GM23338 (cell line): ENCODE measurements at regions not wholly inside any gene's neighbourhood (a gene's known extent, or its start where the extent isn't known, plus 50 kb on each side); places are given as distances from the start of the nearest gene placed in this dataset.

Source experiments
- ATAC-seq: fragments of 200-7000 bp; cut with Tn5 transposase; 3 replicates; pipeline ENCODE4 v1.9.1; 2020
- DNase-seq: peaks from one replicate; pipeline ENCODE4 v3.0.0-alpha.2; 2015; ENCODE audit warnings: low spot score
- H2AFZ ChIP-seq: fragments of 200-600 bp; sonication (generic); 2 replicates; pipeline ENCODE4 v1.8.0; 2016; ENCODE audit warnings: antibody characterized with exemption, mild to moderate bottlenecking, moderate library complexity
- H3F3A ChIP-seq: fragments of 200-600 bp; sonication (generic); replicated peaks from 2 replicates; pipeline ENCODE4 v1.8.0; 2017; ENCODE audit warnings: antibody characterized with exemption, mixed run types, low read depth
- H3K27ac ChIP-seq: fragments of 200-600 bp; sonication (generic); 2 replicates; pipeline ENCODE4 v1.6.1; 2016; ENCODE audit warnings: low read depth
- H3K27me3 ChIP-seq: fragments of 200-600 bp; sonication (generic); 2 replicates; pipeline ENCODE4 v1.8.0; 2016; ENCODE audit warnings: mild to moderate bottlenecking, mixed run types, moderate library complexity; ENCODE audit not compliant: insufficient read depth
- H3K36me3 ChIP-seq: fragments of 200-600 bp; sonication (generic); 2 replicates; pipeline ENCODE4 v1.8.0; 2016; ENCODE audit warnings: mild to moderate bottlenecking; ENCODE audit not compliant: insufficient read depth
- H3K4me1 ChIP-seq: fragments of 200-600 bp; sonication (generic); 2 replicates; pipeline ENCODE4 v1.8.0; 2016; ENCODE audit warnings: mild to moderate bottlenecking, moderate library complexity; ENCODE audit not compliant: insufficient read depth
- H3K4me2 ChIP-seq: fragments of 200-600 bp; sonication (generic); 2 replicates; pipeline ENCODE4 v1.7.1; 2017; ENCODE audit warnings: mixed run types
- H3K4me3 ChIP-seq: fragments of 200-600 bp; sonication (generic); 2 replicates; pipeline ENCODE4 v1.6.1; 2016; ENCODE audit warnings: mixed run types
- H3K79me2 ChIP-seq: fragments of 200-600 bp; sonication (generic); replicated peaks from 2 replicates; pipeline ENCODE4 v1.8.0; 2017; ENCODE audit warnings: mild to moderate bottlenecking; ENCODE audit not compliant: insufficient read depth
- H3K9me2 ChIP-seq: fragments of 200-600 bp; sonication (generic); 2 replicates; pipeline ENCODE4 v1.8.0; 2017; ENCODE audit not compliant: insufficient read depth
- H4K20me1 ChIP-seq: fragments of 200-600 bp; sonication (generic); replicated peaks from 2 replicates; pipeline ENCODE4 v1.8.0; 2017; ENCODE audit warnings: mild to moderate bottlenecking; ENCODE audit not compliant: insufficient read depth
- H3K27ac Mint-ChIP-seq: 2 replicates; pipeline ENCODE4 v1.8.0; 2020; ENCODE audit warnings: inconsistent platforms, mild to moderate bottlenecking, moderate library complexity, mixed read lengths
- H3K27me3 Mint-ChIP-seq: 3 replicates; pipeline ENCODE4 v1.8.0; 2022; ENCODE audit warnings: low read depth, mild to moderate bottlenecking, moderate library complexity, mixed read lengths, inconsistent platforms; ENCODE audit not compliant: insufficient read depth, poor library complexity
- H3K36me3 Mint-ChIP-seq: 3 replicates; pipeline ENCODE4 v1.8.0; 2021; ENCODE audit warnings: low read depth, mild to moderate bottlenecking, inconsistent platforms, moderate library complexity, mixed read lengths
- H3K4me1 Mint-ChIP-seq: 3 replicates; pipeline ENCODE4 v1.8.0; 2020; ENCODE audit warnings: mild to moderate bottlenecking, inconsistent platforms, mixed read lengths
- H3K4me3 Mint-ChIP-seq: 3 replicates; pipeline ENCODE4 v1.8.0; 2021; ENCODE audit warnings: moderate library complexity, mild to moderate bottlenecking, inconsistent platforms, mixed read lengths
- H3K9me3 Mint-ChIP-seq: 3 replicates; pipeline ENCODE4 v1.8.0; 2020; ENCODE audit warnings: moderate library complexity, mild to moderate bottlenecking, inconsistent platforms, mixed read lengths
- CREB1 ChIP-seq: fragments of 250-450 bp; sonication (Bioruptor Pico); IDR thresholded peaks from 2 replicates; pipeline ENCODE4 v1.5.0; 2020; ENCODE audit warnings: low read depth, mild to moderate bottlenecking, moderate library complexity
- ETS1 ChIP-seq: IDR thresholded peaks from 2 replicates; pipeline ENCODE4 v1.6.1; 2016; ENCODE audit warnings: antibody characterized with exemption
- EZH2 ChIP-seq: fragments of 200-600 bp; sonication (generic); IDR thresholded peaks from one replicate; pipeline ENCODE4 v1.8.0; 2017; ENCODE audit warnings: antibody characterized with exemption, mild to moderate bottlenecking, low read depth; ENCODE audit not compliant: unreplicated experiment
- JUNB ChIP-seq: IDR thresholded peaks from one replicate; pipeline ENCODE4 v1.6.1; 2016; ENCODE audit warnings: antibody characterized with exemption; ENCODE audit not compliant: unreplicated experiment
- NANOG ChIP-seq: IDR thresholded peaks from 2 replicates; pipeline ENCODE4 v1.6.1; 2016; ENCODE audit warnings: antibody characterized with exemption, borderline replicate concordance
- REST ChIP-seq: IDR thresholded peaks from one replicate; pipeline ENCODE4 v1.6.1; 2018; ENCODE audit warnings: antibody characterized with exemption; ENCODE audit not compliant: unreplicated experiment
- ZNF114 ChIP-seq: fragments of 250-450 bp; sonication (Bioruptor Pico); IDR thresholded peaks from 2 replicates; pipeline ENCODE4 v1.5.0; 2020; ENCODE audit warnings: mild to moderate bottlenecking, moderate library complexity
- ZNF331 ChIP-seq: fragments of 250-450 bp; sonication (Bioruptor Pico); IDR thresholded peaks from 2 replicates; pipeline ENCODE4 v1.5.0; 2020; ENCODE audit warnings: low read depth, mild to moderate bottlenecking, moderate library complexity

- TF ChIP-seq ZNF114 (CRISPR knock-in tag), result no peak
- no peak for TF ChIP-seq REST
- TF ChIP-seq EZH2, result no peak
- no peak for TF ChIP-seq CREB1 (CRISPR knock-in tag)
- TF ChIP-seq ETS1, result no peak
- TF ChIP-seq NANOG, result no peak
- TF ChIP-seq JUNB, result no peak
- TF ChIP-seq ZNF331, result no peak
- no peaks in the 10 kb centered on the region for H3K4me1 ChIP-seq
- H3K27ac Mint-ChIP-seq, result no peak overlapping the region
- no peak for DNase-seq
- no peaks in the 10 kb centered on the region for H3K79me2 ChIP-seq
- no peaks in the 10 kb centered on the region for H3K36me3 Mint-ChIP-seq
- H4K20me1 ChIP-seq, result no peaks in the 10 kb centered on the region
- no peak overlapping the region for H3K4me3 Mint-ChIP-seq
- H3K36me3 ChIP-seq, result no peaks in the 10 kb centered on the region
- no peaks in the 10 kb centered on the region for H3K27me3 Mint-ChIP-seq
- no peak overlapping the region for H2AFZ ChIP-seq
- H3K9me3 Mint-ChIP-seq, result no peaks in the 10 kb centered on the region
- H3K4me1 Mint-ChIP-seq, result no peaks in the 10 kb centered on the region
- ATAC-seq, result no peak
- no peak overlapping the region for H3K27ac ChIP-seq
- H3K4me3 ChIP-seq, result no peak overlapping the region
- no peaks in the 10 kb centered on the region for H3F3A ChIP-seq
- H3K4me2 ChIP-seq, result no peak overlapping the region
- H3K9me2 ChIP-seq, result no peaks in the 10 kb centered on the region; the same call in 1 of the 2 replicates
- no peaks in the 10 kb centered on the region for H3K27me3 ChIP-seq
These were observed 173.2 kb upstream of the EYA4 start for GRCh38 chr6:133067960-133068359.

- Mint-ChIP-seq H3K36me3 (no peaks in the 10 kb centered on the region), H3K27ac (no peak overlapping the region), H3K4me1 (no peaks in the 10 kb centered on the region), H3K9me3 (no peaks in the 10 kb centered on the region), H3K27me3 (no peaks in the 10 kb centered on the region), H3K4me3 (no peak overlapping the region)
- Histone ChIP-seq H3K36me3 (no peaks in the 10 kb centered on the region), H3K4me1 (no peaks in the 10 kb centered on the region), H4K20me1 (no peaks in the 10 kb centered on the region), H3K27me3 (no peaks in the 10 kb centered on the region), H3K79me2 (no peaks in the 10 kb centered on the region), H3K27ac (no peak overlapping the region), H2AFZ (no peak overlapping the region), H3F3A (no peaks in the 10 kb centered on the region), H3K4me3 (no peak overlapping the region), H3K9me2 (no peaks in the 10 kb centered on the region; the same call in 1 of the 2 replicates), H3K4me2 (no peak overlapping the region)
- DNase-seq (no peak), ATAC-seq (no peak)
- TF ChIP-seq ZNF114 (CRISPR knock-in tag), result no peak
These were observed 170.6 kb upstream of the EYA4 start for GRCh38 chr6:133070410-133071043.
